NCI-H1417 treated with DMSO at 0.1 percent for 48 hours (cell line): ENCODE measurements at regions not wholly inside any gene's neighbourhood (a gene's known extent, or its start where the extent isn't known, plus 50 kb on each side); places are given as distances from the start of the nearest gene placed in this dataset.
"Not testable (repeated sequence)": the region's sequence is repeated elsewhere in the genome, so short reads cannot be mapped to it uniquely, and the experiment has no call there.

ENCODE experiments used
- DNase-seq: peaks from one replicate; lab custom pipeline; 2025; lab: John Stamatoyannopoulos, UW

- not testable (repeated sequence) for DNase-seq
Observed at GRCh38 chr16:13739621-13740373, 180.2 kb upstream of the ERCC4 start.

GRCh38 chr16:13742928-13743327, 177.0 kb upstream of the ERCC4 start:
- no peak for DNase-seq

GRCh38 chr16:13743571-13743970, 176.4 kb upstream of the ERCC4 start:
- DNase-seq: no peak

- DNase-seq: no peak
Observed at GRCh38 chr16:13756411-13757140, 163.4 kb upstream of the ERCC4 start.

GRCh38 chr16:13766334-13766733, 153.6 kb upstream of the ERCC4 start:
- no peak for DNase-seq

- no peak for DNase-seq
Observed at GRCh38 chr16:13767215-13767614, 152.7 kb upstream of the ERCC4 start.

- no peak for DNase-seq
Observed at GRCh38 chr16:13768471-13768870, 151.5 kb upstream of the ERCC4 start.

- no peak for DNase-seq
Observed at GRCh38 chr16:13770436-13770835, 149.5 kb upstream of the ERCC4 start.

GRCh38 chr16:13772782-13773181, 147.2 kb upstream of the ERCC4 start:
- DNase-seq: no peak

GRCh38 chr16:13779676-13780075, 140.3 kb upstream of the ERCC4 start:
- no peak for DNase-seq

GRCh38 chr16:13780406-13781168, 139.4 kb upstream of the ERCC4 start:
- DNase-seq: no peak

- no peak for DNase-seq
Observed at GRCh38 chr16:13781169-13781564, 138.8 kb upstream of the ERCC4 start.

GRCh38 chr16:13781575-13782338, 138.2 kb upstream of the ERCC4 start:
- DNase-seq: no peak

- DNase-seq: no peak
Observed at GRCh38 chr16:13791095-13791494, 128.9 kb upstream of the ERCC4 start.

- no peak for DNase-seq
Observed at GRCh38 chr16:13793841-13794409, 126.0 kb upstream of the ERCC4 start.

GRCh38 chr16:13795131-13795530, 124.8 kb upstream of the ERCC4 start:
- no peak for DNase-seq

GRCh38 chr16:13797718-13798117, 122.2 kb upstream of the ERCC4 start:
- no peak for DNase-seq

GRCh38 chr16:13798211-13798610, 121.7 kb upstream of the ERCC4 start:
- DNase-seq: no peak

GRCh38 chr16:13803974-13804373, 116.0 kb upstream of the ERCC4 start:
- DNase-seq: no peak

- no peak for DNase-seq
Observed at GRCh38 chr16:13805951-13806350, 114.0 kb upstream of the ERCC4 start.

GRCh38 chr16:13806671-13807070, 113.3 kb upstream of the ERCC4 start:
- DNase-seq: no peak

- DNase-seq: no peak
Observed at GRCh38 chr16:13808102-13808501, 111.9 kb upstream of the ERCC4 start.
